ENCODE measurements at regions not wholly inside any gene's neighbourhood (a gene's known extent, or its start where the extent isn't known, plus 50 kb on each side); places are given as distances from the start of the nearest gene placed in this dataset.

DNA sequence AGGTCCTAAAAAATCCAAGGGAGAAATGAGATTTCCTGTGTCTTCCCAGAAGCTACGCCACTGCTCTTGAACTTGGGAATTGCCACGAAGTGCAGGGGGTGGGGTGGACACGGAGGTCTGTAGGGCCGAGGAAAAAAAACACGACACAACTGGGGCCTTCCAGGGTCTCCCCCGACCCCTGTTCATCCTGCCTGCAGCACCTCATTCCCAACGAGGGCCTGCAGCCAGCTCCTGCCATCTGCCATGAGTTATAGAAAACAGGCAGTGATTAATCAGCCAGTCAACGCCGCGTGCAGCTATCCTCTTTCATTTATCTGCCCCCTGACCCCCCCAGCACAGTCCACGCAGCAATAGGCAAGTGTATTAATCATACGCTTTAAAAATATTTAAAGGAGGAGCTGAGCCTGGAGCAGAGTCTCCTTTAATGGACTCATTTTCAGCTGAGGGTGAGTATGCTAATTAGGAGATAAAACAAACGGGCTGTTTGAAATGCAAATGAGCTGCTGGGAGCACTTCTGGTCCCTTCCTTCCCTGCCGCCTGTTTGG lies 209.9 kb downstream of the TFCP2L1 start (continued):
- TF ChIP-seq, protein P1, sequence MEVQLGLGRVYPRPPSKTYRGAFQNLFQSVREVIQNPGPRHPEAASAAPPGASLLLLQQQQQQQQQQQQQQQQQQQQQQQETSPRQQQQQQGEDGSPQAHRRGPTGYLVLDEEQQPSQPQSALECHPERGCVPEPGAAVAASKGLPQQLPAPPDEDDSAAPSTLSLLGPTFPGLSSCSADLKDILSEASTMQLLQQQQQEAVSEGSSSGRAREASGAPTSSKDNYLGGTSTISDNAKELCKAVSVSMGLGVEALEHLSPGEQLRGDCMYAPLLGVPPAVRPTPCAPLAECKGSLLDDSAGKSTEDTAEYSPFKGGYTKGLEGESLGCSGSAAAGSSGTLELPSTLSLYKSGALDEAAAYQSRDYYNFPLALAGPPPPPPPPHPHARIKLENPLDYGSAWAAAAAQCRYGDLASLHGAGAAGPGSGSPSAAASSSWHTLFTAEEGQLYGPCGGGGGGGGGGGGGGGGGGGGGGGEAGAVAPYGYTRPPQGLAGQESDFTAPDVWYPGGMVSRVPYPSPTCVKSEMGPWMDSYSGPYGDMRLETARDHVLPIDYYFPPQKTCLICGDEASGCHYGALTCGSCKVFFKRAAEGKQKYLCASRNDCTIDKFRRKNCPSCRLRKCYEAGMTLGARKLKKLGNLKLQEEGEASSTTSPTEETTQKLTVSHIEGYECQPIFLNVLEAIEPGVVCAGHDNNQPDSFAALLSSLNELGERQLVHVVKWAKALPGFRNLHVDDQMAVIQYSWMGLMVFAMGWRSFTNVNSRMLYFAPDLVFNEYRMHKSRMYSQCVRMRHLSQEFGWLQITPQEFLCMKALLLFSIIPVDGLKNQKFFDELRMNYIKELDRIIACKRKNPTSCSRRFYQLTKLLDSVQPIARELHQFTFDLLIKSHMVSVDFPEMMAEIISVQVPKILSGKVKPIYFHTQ (CRISPR knock-in tag; IDR thresholded peaks at IDR 0.05): peak; percentile 100
- TF ChIP-seq JAZF1 (CRISPR knock-in tag; IDR thresholded peaks at IDR 0.05): peak; percentile 92
- 0 out of 2 replicates have a peak, but pooled peaks have one; percentile 25 for TF ChIP-seq ZNF396 (CRISPR knock-in tag; IDR thresholded peaks at IDR 0.05; ENCODE audit: borderline replicate concordance)
- no peak for TF ChIP-seq HMGA2 (CRISPR knock-in tag; IDR thresholded peaks at IDR 0.05)
- TF ChIP-seq TEAD1 (CRISPR knock-in tag; IDR thresholded peaks at IDR 0.05): peak; percentile 98
- TF ChIP-seq NR2C2 (CRISPR knock-in tag; IDR thresholded peaks at IDR 0.05): peak; percentile 68
- TF ChIP-seq, protein P2, sequence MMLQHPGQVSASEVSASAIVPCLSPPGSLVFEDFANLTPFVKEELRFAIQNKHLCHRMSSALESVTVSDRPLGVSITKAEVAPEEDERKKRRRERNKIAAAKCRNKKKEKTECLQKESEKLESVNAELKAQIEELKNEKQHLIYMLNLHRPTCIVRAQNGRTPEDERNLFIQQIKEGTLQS (CRISPR knock-in tag; conservative IDR thresholded peaks at IDR 0.05): peak; percentile 88
- TF ChIP-seq FOXK1 (CRISPR knock-in tag; IDR thresholded peaks at IDR 0.05): peak; percentile 90
- TF ChIP-seq MXD4 (CRISPR knock-in tag; IDR thresholded peaks at IDR 0.05; ENCODE audit: borderline replicate concordance): peak; percentile 96
- peak; percentile 99 for TF ChIP-seq SMAD3 (CRISPR knock-in tag; IDR thresholded peaks at IDR 0.05; ENCODE audit: borderline replicate concordance)
- no peak for TF ChIP-seq ZNF138 (CRISPR knock-in tag; conservative IDR thresholded peaks at IDR 0.05)
- no peak for TF ChIP-seq ZNF423 (CRISPR knock-in tag; IDR thresholded peaks at IDR 0.05)
- TF ChIP-seq, protein P3, sequence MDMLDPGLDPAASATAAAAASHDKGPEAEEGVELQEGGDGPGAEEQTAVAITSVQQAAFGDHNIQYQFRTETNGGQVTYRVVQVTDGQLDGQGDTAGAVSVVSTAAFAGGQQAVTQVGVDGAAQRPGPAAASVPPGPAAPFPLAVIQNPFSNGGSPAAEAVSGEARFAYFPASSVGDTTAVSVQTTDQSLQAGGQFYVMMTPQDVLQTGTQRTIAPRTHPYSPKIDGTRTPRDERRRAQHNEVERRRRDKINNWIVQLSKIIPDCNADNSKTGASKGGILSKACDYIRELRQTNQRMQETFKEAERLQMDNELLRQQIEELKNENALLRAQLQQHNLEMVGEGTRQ (CRISPR knock-in tag; IDR thresholded peaks at IDR 0.05): no peak
- TF ChIP-seq, protein P4, sequence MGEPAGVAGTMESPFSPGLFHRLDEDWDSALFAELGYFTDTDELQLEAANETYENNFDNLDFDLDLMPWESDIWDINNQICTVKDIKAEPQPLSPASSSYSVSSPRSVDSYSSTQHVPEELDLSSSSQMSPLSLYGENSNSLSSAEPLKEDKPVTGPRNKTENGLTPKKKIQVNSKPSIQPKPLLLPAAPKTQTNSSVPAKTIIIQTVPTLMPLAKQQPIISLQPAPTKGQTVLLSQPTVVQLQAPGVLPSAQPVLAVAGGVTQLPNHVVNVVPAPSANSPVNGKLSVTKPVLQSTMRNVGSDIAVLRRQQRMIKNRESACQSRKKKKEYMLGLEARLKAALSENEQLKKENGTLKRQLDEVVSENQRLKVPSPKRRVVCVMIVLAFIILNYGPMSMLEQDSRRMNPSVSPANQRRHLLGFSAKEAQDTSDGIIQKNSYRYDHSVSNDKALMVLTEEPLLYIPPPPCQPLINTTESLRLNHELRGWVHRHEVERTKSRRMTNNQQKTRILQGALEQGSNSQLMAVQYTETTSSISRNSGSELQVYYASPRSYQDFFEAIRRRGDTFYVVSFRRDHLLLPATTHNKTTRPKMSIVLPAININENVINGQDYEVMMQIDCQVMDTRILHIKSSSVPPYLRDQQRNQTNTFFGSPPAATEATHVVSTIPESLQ (CRISPR knock-in tag; IDR thresholded peaks at IDR 0.05): no peak
- TF ChIP-seq, protein P5, sequence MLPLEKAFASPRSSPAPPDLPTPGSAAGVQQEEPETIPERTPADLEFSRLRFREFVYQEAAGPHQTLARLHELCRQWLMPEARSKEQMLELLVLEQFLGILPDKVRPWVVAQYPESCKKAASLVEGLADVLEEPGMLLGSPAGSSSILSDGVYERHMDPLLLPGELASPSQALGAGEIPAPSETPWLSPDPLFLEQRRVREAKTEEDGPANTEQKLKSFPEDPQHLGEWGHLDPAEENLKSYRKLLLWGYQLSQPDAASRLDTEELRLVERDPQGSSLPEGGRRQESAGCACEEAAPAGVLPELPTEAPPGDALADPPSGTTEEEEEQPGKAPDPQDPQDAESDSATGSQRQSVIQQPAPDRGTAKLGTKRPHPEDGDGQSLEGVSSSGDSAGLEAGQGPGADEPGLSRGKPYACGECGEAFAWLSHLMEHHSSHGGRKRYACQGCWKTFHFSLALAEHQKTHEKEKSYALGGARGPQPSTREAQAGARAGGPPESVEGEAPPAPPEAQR (CRISPR knock-in tag; IDR thresholded peaks at IDR 0.05): peak; percentile 85
- TF ChIP-seq, protein P6, sequence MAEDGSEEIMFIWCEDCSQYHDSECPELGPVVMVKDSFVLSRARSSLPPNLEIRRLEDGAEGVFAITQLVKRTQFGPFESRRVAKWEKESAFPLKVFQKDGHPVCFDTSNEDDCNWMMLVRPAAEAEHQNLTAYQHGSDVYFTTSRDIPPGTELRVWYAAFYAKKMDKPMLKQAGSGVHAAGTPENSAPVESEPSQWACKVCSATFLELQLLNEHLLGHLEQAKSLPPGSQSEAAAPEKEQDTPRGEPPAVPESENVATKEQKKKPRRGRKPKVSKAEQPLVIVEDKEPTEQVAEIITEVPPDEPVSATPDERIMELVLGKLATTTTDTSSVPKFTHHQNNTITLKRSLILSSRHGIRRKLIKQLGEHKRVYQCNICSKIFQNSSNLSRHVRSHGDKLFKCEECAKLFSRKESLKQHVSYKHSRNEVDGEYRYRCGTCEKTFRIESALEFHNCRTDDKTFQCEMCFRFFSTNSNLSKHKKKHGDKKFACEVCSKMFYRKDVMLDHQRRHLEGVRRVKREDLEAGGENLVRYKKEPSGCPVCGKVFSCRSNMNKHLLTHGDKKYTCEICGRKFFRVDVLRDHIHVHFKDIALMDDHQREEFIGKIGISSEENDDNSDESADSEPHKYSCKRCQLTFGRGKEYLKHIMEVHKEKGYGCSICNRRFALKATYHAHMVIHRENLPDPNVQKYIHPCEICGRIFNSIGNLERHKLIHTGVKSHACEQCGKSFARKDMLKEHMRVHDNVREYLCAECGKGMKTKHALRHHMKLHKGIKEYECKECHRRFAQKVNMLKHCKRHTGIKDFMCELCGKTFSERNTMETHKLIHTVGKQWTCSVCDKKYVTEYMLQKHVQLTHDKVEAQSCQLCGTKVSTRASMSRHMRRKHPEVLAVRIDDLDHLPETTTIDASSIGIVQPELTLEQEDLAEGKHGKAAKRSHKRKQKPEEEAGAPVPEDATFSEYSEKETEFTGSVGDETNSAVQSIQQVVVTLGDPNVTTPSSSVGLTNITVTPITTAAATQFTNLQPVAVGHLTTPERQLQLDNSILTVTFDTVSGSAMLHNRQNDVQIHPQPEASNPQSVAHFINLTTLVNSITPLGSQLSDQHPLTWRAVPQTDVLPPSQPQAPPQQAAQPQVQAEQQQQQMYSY (CRISPR knock-in tag; IDR thresholded peaks at IDR 0.05): peak; percentile 34; the same call in 1 of the 2 replicates
- TF ChIP-seq ZNF232 (CRISPR knock-in tag; IDR thresholded peaks at IDR 0.05): peak; percentile 93
- TF ChIP-seq, protein P7, sequence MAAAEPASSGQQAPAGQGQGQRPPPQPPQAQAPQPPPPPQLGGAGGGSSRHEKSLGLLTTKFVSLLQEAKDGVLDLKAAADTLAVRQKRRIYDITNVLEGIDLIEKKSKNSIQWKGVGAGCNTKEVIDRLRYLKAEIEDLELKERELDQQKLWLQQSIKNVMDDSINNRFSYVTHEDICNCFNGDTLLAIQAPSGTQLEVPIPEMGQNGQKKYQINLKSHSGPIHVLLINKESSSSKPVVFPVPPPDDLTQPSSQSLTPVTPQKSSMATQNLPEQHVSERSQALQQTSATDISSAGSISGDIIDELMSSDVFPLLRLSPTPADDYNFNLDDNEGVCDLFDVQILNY (CRISPR knock-in tag; IDR thresholded peaks at IDR 0.05): peak; percentile 71; the same call in 1 of the 2 replicates
- TF ChIP-seq, protein P8, sequence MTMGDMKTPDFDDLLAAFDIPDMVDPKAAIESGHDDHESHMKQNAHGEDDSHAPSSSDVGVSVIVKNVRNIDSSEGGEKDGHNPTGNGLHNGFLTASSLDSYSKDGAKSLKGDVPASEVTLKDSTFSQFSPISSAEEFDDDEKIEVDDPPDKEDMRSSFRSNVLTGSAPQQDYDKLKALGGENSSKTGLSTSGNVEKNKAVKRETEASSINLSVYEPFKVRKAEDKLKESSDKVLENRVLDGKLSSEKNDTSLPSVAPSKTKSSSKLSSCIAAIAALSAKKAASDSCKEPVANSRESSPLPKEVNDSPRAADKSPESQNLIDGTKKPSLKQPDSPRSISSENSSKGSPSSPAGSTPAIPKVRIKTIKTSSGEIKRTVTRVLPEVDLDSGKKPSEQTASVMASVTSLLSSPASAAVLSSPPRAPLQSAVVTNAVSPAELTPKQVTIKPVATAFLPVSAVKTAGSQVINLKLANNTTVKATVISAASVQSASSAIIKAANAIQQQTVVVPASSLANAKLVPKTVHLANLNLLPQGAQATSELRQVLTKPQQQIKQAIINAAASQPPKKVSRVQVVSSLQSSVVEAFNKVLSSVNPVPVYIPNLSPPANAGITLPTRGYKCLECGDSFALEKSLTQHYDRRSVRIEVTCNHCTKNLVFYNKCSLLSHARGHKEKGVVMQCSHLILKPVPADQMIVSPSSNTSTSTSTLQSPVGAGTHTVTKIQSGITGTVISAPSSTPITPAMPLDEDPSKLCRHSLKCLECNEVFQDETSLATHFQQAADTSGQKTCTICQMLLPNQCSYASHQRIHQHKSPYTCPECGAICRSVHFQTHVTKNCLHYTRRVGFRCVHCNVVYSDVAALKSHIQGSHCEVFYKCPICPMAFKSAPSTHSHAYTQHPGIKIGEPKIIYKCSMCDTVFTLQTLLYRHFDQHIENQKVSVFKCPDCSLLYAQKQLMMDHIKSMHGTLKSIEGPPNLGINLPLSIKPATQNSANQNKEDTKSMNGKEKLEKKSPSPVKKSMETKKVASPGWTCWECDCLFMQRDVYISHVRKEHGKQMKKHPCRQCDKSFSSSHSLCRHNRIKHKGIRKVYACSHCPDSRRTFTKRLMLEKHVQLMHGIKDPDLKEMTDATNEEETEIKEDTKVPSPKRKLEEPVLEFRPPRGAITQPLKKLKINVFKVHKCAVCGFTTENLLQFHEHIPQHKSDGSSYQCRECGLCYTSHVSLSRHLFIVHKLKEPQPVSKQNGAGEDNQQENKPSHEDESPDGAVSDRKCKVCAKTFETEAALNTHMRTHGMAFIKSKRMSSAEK (CRISPR knock-in tag; IDR thresholded peaks at IDR 0.05; ENCODE audit: borderline replicate concordance): peak; percentile 100
- TF ChIP-seq GTF2I (CRISPR knock-in tag; conservative IDR thresholded peaks at IDR 0.05): peak; percentile 87; the same call in 1 of the 2 replicates
- peak; percentile 95 for TF ChIP-seq ZNF219 (CRISPR knock-in tag; IDR thresholded peaks at IDR 0.05; ENCODE audit: borderline replicate concordance)
- peak; percentile 100 for TF ChIP-seq ZNF671 (CRISPR knock-in tag; IDR thresholded peaks at IDR 0.05)
